ENCODE measurements at regions not wholly inside any gene's neighbourhood (a gene's known extent, or its start where the extent isn't known, plus 50 kb on each side); places are given as distances from the start of the nearest gene placed in this dataset.
"Not testable (repeated sequence)": the region's sequence is repeated elsewhere in the genome, so short reads cannot be mapped to it uniquely, and the experiment has no call there.

DNA sequence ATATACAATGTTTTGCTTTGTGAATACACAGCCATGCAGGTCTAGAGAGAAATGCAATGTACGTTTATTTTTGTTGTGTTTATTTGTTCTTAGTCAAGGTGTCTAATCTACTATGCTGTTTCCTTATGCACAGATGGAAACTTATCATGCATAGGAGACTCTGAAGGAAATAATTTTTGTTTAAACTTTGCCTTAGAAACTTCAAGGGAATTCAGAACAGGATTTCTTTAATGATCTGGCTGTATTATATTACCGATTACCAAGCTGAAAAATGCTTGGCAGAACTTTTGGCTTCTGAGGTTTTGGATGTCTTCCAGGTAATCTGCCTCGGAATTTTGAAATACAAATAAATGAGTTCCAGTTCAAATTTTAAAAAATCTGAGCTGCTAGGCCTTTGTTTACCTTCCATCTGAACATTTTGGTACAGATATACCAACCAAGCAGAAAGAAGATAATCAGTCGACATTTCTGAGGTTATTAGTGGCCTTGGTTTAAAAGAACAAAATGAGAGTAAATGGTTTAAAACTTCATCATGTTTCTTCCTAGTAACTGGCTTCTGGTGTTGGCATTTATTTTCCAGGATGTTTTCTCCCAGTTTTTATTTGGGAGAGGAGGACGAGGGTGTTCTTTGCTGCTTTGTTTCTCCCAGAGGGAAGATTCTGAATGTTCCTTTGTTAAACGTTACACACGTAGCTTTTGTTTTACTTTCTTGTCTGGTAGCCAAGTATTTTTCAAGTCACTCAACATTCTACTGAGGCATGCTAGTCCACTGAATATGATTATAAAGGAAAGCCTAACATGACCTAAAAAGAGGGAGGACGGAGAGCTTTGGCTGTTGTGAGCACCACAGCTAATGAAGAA is 421.8 kb upstream of the TBL1XR1 start:
- TF ChIP-seq, protein P1, sequence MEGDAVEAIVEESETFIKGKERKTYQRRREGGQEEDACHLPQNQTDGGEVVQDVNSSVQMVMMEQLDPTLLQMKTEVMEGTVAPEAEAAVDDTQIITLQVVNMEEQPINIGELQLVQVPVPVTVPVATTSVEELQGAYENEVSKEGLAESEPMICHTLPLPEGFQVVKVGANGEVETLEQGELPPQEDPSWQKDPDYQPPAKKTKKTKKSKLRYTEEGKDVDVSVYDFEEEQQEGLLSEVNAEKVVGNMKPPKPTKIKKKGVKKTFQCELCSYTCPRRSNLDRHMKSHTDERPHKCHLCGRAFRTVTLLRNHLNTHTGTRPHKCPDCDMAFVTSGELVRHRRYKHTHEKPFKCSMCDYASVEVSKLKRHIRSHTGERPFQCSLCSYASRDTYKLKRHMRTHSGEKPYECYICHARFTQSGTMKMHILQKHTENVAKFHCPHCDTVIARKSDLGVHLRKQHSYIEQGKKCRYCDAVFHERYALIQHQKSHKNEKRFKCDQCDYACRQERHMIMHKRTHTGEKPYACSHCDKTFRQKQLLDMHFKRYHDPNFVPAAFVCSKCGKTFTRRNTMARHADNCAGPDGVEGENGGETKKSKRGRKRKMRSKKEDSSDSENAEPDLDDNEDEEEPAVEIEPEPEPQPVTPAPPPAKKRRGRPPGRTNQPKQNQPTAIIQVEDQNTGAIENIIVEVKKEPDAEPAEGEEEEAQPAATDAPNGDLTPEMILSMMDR (conservative IDR thresholded peaks at IDR 0.05; ENCODE audit: low read depth): no peak
- peak overlapping the region; percentile 71 for H3K27ac ChIP-seq
- ChIA-PET CTCF (interaction anchor here (0.7 to 0.9 kb wide), 2 partner anchors 16 to 32 kb away, joined by 3 read pairs; no protein-coding TSS in a partner anchor), POLR2A (ENCODE audit: low non-redundant PET) (no interaction called here)
- no peak for DNase-seq (ENCODE audit: low spot score)

DNA sequence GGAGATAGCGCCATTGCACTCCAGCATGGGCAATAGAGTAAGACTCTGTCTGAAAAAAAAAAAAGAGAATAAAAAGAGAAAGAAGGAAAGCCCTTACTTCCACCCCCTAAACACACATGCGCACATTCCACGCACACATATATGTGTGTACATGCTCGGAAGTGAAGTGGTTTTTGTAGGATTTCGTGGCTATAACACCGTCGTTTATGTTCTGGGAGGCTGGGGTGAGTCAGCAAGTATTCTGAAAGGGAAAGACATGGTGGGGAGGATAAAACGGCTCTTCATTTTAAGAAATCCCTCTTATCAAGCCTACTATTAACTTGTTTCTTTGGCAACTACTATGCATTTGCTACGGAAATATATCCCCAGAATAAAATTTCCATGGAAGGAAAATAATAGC is 422.8 kb upstream of the TBL1XR1 start:
- ChIA-PET CTCF (interaction anchor here (0.7 kb wide), 2 partner anchors 162 to 990 kb away, joined by 3 to 4 read pairs; no protein-coding TSS in a partner anchor), POLR2A (ENCODE audit: low non-redundant PET) (no interaction called here)
- TF ChIP-seq, protein P1 (conservative IDR thresholded peaks at IDR 0.05; ENCODE audit: low read depth): no peak
- no peak for DNase-seq (ENCODE audit: low spot score)
- peak overlapping the region; percentile 71 for H3K27ac ChIP-seq

DNA sequence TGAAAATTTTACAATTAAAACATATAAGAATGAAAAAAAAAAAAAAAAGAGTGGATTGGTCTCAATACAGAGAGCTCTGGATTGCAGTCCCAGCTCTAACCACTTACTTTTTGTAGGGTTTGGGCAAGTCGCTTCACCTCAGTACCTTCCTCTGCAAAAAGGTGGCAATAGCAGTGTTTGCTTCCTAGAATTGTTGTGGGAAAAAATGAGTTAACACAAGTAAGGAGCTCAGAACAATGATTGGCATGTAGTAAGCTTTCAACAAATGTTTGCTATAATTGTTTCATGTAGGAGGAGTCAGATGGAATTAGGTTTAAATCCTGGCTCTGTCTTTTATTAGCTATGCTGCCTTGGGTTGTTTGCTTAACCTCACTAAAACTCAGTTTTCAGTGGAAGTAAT is 425.2 kb upstream of the TBL1XR1 start:
- TF ChIP-seq, protein P1 (conservative IDR thresholded peaks at IDR 0.05; ENCODE audit: low read depth): no peak
- DNase-seq (ENCODE audit: low spot score): no peak
- ChIA-PET POLR2A (ENCODE audit: low non-redundant PET) (no interaction called here), CTCF (interaction anchor here (0.7 kb wide), 1 partner anchor 58 kb away, joined by 3 read pairs; no protein-coding TSS in a partner anchor)
- no peak overlapping the region for H3K27ac ChIP-seq

DNA sequence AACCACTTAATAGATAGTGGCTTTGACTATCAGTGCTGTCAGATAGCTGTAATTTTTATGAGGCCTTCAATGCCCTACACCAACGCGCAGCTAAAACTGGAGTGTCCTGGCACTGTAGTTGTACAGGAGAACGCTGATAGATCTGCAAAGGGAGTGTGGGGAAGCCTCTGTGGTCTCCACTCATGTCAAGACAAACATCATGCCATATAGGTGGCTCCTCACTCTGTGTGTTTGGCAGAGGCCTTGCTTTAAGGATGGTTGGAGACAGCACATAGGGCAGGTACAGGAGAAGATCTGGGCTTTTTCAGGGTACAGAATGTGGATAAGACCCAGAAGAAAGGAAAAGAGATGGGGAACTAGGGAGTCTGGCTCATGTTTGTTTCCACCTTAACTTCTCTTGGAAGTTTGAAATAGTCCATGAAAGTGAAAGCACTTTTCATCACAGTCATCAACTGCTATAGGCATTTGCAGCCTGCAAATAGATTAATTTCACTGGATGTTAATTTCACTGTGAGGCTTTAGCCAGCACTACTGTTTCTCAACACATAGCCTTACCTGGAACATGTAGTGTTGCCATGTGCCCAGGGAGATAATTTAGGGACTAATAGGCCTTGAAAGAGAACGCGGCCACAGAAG is 425.8 kb upstream of the TBL1XR1 start:
- ChIA-PET POLR2A (ENCODE audit: low non-redundant PET) (no interaction called here), CTCF (no interaction called here)

DNA sequence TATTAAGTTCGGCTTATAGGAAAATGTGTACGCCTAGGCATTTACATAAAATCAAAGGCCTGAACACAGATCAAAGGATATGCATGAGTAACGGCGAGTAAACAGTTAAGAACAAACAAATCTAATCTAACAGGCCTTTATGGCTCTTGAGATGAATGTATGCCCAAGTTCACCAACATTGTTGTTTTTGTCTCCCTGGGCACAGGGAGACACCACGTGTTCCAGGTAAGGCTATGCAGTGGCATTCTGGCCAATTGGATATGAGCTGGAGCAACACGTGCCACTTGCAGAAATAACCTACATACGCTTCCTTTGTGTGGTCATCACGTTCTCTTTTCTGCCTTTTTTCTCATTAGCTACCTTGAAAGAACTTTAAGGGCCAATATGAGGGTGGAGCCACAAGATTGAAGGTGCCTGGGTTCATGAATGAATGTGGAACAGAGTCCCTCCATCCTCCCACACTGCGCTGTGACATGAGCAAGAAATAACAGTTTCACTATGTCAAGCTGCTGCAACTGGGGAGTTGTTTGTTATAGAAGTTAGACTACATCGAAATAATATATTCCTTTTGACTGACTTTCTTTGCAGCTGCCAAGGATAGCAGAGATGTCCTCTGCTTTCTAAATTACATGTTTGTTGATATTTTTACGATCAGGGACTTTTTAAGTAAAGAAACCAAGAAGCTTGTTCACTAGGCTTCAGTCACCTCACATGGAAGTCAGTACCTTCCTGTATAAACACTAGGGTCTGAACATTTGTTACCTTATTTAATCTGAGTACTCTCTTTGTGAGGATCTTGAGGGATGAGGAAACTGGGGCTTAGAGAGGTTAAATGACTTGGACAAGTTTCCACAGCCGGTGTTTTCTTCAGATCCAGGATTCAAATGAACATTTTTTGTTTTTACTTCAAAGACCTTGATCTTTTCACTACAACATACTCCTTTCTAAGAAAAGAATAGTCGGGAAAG is 427.5 kb upstream of the TBL1XR1 start:
- DNase-seq (ENCODE audit: low spot score): no peak
- CTCF ChIA-PET: no interaction called here
- TF ChIP-seq, protein P1 (conservative IDR thresholded peaks at IDR 0.05; ENCODE audit: low read depth): no peak
- no peak overlapping the region for H3K27ac ChIP-seq
- POLR2A ChIA-PET (ENCODE audit: low non-redundant PET): no interaction called here

More for the DNA sequence above, 425.8 kb upstream of the TBL1XR1 start:
- no peak for DNase-seq (ENCODE audit: low spot score)
- H3K27ac ChIP-seq: no peak overlapping the region
- TF ChIP-seq, protein P1 (conservative IDR thresholded peaks at IDR 0.05; ENCODE audit: low read depth): no peak

DNA sequence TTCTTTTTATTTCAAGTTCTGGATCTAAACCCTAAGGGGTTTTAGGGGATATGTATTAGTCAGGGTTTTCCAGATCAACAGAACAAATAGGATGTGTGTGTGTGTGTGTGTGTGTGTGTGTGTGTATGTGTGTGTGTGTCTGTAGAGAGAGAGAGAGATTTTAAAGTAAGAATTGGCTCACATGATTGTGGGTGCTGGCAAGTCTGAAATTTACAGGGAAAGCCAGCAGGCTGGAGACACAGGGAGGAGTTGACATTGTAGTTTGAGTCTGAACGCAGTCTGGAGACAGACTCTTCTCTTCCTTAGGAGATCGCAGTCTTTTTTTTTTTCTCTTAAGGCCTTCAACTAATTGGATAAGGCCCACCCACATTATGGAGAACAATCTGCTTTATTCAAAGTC is 428.8 kb upstream of the TBL1XR1 start:
- ChIA-PET POLR2A (ENCODE audit: low non-redundant PET) (no interaction called here), CTCF (no interaction called here)
- no peak overlapping the region for H3K27ac ChIP-seq

DNA sequence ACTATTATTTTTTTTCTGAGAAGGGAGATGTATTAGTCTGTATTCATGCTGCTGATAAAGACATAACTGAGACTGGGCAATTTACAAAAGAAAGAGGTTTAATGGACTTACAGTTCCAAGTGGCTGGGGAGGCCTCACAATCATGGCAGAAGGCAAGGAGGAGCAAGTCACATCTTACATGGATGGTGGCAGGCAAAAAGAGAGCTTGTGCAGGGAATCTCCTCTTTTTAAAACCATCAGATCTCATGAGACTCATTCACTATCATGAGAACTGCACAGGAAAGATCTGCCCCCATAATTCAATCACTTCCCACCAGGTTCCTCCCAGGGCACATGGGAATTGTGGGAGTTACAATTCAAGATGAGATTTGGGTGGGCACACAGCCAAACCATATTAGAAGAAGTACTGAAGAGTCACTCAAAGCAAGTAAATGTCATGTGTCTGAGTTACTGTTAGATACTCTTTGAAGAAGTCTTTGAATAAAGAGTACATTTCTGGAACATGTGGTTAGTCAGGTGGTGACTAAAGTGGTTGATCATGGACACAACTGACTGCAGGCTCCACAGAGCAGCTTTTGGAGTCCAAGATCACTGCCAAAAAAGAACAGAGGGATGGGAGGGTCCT is 430.9 kb upstream of the TBL1XR1 start:
- DNase-seq (ENCODE audit: low spot score); POLR2A ChIA-PET (ENCODE audit: low non-redundant PET); H3K27ac ChIP-seq: not testable (repeated sequence)
- CTCF ChIA-PET: interaction anchor here (0.7 kb wide), 1 partner anchor 446 kb away, joined by 3 read pairs; no protein-coding TSS in a partner anchor

More for the DNA sequence above, 428.8 kb upstream of the TBL1XR1 start:
- TF ChIP-seq, protein P1 (conservative IDR thresholded peaks at IDR 0.05; ENCODE audit: low read depth): no peak
- DNase-seq (ENCODE audit: low spot score): no peak

All from RWPE1 (cell line).